OCI-LY3 (cell line): ENCODE measurements at regions not wholly inside any gene's neighbourhood (a gene's known extent, or its start where the extent isn't known, plus 50 kb on each side); places are given as distances from the start of the nearest gene placed in this dataset.

ENCODE experiments used
- H2AFZ ChIP-seq: fragments of 200-600, 300-600 bp; shearing (Covaris generic); 2 replicates; pipeline ENCODE4 v1.6.0; 2014; ENCODE audit warnings: antibody characterized with exemption, low read depth, low read length
- H3K27ac ChIP-seq: fragments of 200-600, 300-600 bp; sonication (generic); 2 replicates; pipeline ENCODE4 v1.5.1; 2014; ENCODE audit warnings: mild to moderate bottlenecking, low read length, moderate library complexity, mixed read lengths
- H3K27me3 ChIP-seq: fragments of 200-600, 300-600 bp; sonication (generic); 2 replicates; pipeline ENCODE4 v1.6.1; 2014; ENCODE audit warnings: low read depth, low read length, mixed read lengths
- H3K36me3 ChIP-seq: fragments of 200-600, 300-600 bp; sonication (generic); replicated peaks from 2 replicates; pipeline ENCODE3; 2014; ENCODE audit warnings: low read depth, low read length, mixed read lengths
- H3K4me1 ChIP-seq: fragments of 300-600, 200-600 bp; sonication (generic); 2 replicates; pipeline ENCODE4 v1.6.1; 2014; ENCODE audit warnings: low read length, mixed read lengths
- H3K4me2 ChIP-seq: fragments of 200-600, 300-600 bp; sonication (generic); 2 replicates; pipeline ENCODE4 v1.6.1; 2014; ENCODE audit warnings: low read length, mixed read lengths
- H3K4me3 ChIP-seq: fragments of 300-600, 200-600 bp; sonication (generic); 2 replicates; pipeline ENCODE4 v1.5.1; 2014; ENCODE audit warnings: antibody characterized with exemption, mild to moderate bottlenecking, low read length, moderate library complexity
- H3K79me2 ChIP-seq: fragments of 300-600, 200-600 bp; shearing (Covaris generic); 2 replicates; pipeline ENCODE4 v1.6.1; 2014; ENCODE audit warnings: mild to moderate bottlenecking, low read length, mixed read lengths
- H3K9ac ChIP-seq: fragments of 300-600, 200-600 bp; shearing (Covaris generic); 2 replicates; pipeline ENCODE4 v1.6.0; 2014; ENCODE audit warnings: mild to moderate bottlenecking, low read length, moderate library complexity
- H3K9me3 ChIP-seq: fragments of 200-600, 300-600 bp; shearing (Covaris generic); 2 replicates; pipeline ENCODE4 v1.6.1; 2014; ENCODE audit warnings: low read length, mixed read lengths; ENCODE audit not compliant: insufficient read depth
- H4K20me1 ChIP-seq: fragments of 200-600, 300-600 bp; sonication (generic); 2 replicates; pipeline ENCODE4 v1.6.1; 2016; ENCODE audit warnings: low read length, mixed read lengths; ENCODE audit not compliant: insufficient read depth
- EZH2phosphoT487 ChIP-seq: fragments of 200-600 bp; shearing (Covaris generic); IDR thresholded peaks from 2 replicates; pipeline ENCODE4 v1.6.1; 2018; ENCODE audit warnings: antibody characterized with exemption, mixed run types, low read depth
- TF ChIP-seq, protein P1 (sequence below): fragments of 200-600, 300-600 bp; sonication (generic); IDR thresholded peaks from 2 replicates; pipeline ENCODE4 v1.5.1; 2014; ENCODE audit warnings: antibody characterized with exemption, low read length, low read depth

DNA sequence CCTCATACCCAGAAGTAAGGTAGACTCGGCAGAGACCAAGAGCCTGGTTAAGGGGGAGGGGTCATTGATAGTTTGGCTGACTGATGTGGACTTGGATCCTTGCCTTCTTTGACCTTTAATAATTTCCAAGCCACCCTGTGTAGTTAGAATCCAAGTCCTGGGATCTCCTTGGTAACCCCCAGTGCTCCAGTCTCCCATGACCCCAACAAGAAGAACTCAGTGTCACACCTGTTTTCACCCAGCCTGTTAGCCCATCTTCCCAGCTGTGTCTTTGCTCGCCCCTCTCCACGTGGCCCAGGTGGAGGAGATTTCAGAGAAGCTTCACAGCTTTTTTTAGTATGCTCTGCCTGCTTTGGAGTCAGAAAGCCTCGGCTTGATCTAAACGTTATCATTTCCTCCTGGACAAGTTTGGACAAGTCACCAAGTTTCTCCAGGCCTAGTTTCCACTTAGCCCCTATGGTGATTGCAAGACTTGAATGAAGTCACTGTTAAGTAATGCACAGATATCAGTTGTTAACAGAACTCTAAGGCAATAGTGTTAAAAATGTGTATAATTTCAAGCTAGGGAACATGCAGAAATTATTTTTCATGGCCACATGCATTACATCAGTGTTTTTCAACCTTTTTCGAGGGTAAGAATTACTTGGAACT lies 170.0 kb downstream of the TMEM38B start:
- Histone ChIP-seq H3K9ac (no peak overlapping the region), H3K9me3 (no peaks in the 10 kb centered on the region), H3K4me3 (no peak overlapping the region), H3K4me1 (peaks cover 15% of the 10 kb centered on the region), H3K27me3 (peaks cover 2% of the 10 kb centered on the region; the same call in 1 of the 2 replicates), H3K79me2 (no peaks in the 10 kb centered on the region), H3K36me3 (no peaks in the 10 kb centered on the region), H3K4me2 (no peak overlapping the region), H3K27ac (no peak overlapping the region), H2AFZ (no peak overlapping the region), H4K20me1 (no peaks in the 10 kb centered on the region)
- no peak for TF ChIP-seq EZH2phosphoT487
- TF ChIP-seq, protein P1, sequence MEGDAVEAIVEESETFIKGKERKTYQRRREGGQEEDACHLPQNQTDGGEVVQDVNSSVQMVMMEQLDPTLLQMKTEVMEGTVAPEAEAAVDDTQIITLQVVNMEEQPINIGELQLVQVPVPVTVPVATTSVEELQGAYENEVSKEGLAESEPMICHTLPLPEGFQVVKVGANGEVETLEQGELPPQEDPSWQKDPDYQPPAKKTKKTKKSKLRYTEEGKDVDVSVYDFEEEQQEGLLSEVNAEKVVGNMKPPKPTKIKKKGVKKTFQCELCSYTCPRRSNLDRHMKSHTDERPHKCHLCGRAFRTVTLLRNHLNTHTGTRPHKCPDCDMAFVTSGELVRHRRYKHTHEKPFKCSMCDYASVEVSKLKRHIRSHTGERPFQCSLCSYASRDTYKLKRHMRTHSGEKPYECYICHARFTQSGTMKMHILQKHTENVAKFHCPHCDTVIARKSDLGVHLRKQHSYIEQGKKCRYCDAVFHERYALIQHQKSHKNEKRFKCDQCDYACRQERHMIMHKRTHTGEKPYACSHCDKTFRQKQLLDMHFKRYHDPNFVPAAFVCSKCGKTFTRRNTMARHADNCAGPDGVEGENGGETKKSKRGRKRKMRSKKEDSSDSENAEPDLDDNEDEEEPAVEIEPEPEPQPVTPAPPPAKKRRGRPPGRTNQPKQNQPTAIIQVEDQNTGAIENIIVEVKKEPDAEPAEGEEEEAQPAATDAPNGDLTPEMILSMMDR = no peak

DNA sequence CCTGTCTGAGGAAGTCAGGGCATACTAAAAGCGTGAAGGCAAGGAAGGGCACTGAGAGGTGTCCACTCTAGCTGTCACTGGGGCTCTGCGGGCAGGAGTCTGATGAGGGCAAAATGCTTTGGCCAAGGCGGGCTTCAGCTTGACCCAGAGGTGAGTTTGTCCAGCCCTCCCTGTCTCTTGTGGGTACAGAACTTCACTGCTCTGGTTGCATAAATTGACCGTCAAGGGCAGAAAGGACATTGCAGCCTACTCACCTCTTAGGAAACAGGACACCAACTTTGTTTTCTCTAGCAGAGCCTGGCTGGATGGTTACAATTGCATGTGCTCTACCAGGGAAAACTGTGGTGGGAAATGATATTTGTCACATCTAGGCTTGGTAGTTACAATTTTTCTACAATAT lies 170.9 kb downstream of the TMEM38B start:
- H3K4me2 ChIP-seq = no peak overlapping the region
- H2AFZ ChIP-seq = no peak overlapping the region
- H3K79me2 ChIP-seq = no peaks in the 10 kb centered on the region
- no peaks in the 10 kb centered on the region for H3K36me3 ChIP-seq
- no peak overlapping the region for H3K9ac ChIP-seq
- TF ChIP-seq, protein P1 = no peak
- TF ChIP-seq EZH2phosphoT487 = no peak
- H3K4me3 ChIP-seq = no peak overlapping the region
- H3K27me3 ChIP-seq = peaks cover 2% of the 10 kb centered on the region; the same call in 1 of the 2 replicates
- no peaks in the 10 kb centered on the region for H4K20me1 ChIP-seq
- no peaks in the 10 kb centered on the region for H3K9me3 ChIP-seq
- H3K4me1 ChIP-seq = peaks cover 9% of the 10 kb centered on the region
- H3K27ac ChIP-seq = no peak overlapping the region

DNA sequence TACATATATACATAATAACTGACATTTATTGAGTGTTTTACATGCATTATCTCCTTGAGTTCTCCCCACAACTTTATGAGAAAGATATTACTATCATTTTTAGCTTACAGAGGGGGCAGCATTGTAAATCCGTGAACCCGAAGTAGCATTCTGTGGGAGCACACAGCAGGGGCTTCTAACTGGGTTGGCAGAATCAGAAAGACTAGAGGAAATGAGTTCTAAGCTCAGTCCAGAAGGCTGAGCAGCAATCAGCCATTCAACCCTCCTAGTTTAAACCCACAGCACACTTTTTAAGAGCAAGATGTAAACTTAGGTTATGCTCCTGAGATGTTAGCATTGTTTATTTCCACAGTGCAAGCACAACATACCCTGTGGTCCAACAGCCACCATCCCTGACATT lies 177.2 kb downstream of the TMEM38B start:
- H3K9ac ChIP-seq = no peak overlapping the region
- TF ChIP-seq, protein P1 = no peak
- TF ChIP-seq EZH2phosphoT487 = no peak
- no peaks in the 10 kb centered on the region for H3K79me2 ChIP-seq
- no peaks in the 10 kb centered on the region for H4K20me1 ChIP-seq
- H3K27ac ChIP-seq = no peak overlapping the region
- no peak overlapping the region for H3K4me3 ChIP-seq
- no peaks in the 10 kb centered on the region for H3K9me3 ChIP-seq
- H3K36me3 ChIP-seq = no peaks in the 10 kb centered on the region
- H2AFZ ChIP-seq = no peak overlapping the region
- H3K27me3 ChIP-seq = peaks cover 2% of the 10 kb centered on the region; the same call in 1 of the 2 replicates
- peaks cover 7% of the 10 kb centered on the region for H3K4me1 ChIP-seq
- H3K4me2 ChIP-seq = no peak overlapping the region

DNA sequence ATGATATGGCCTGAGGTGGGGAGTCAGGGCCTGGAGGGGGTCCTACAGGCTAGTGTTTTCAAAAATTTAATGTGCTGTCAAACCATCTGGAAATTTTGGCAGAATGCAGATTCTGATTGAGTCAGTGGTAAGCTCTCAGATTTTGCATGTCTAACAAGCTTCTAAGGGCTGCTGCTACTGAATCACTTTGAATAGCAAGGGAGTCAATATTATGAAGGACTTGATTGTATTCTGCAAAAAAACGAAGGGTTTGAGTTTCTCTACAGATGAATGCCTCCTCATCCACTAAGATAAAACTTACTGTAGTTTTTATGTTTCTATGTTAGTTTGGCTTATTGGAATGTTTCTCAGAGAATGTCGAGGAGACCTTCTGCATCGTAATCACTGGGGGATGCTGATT lies 179.5 kb downstream of the TMEM38B start:
- H3K27me3 ChIP-seq = no peaks in the 10 kb centered on the region
- H4K20me1 ChIP-seq = no peaks in the 10 kb centered on the region
- H3K9ac ChIP-seq = no peak overlapping the region
- H3K36me3 ChIP-seq = no peaks in the 10 kb centered on the region
- H3K4me3 ChIP-seq = no peak overlapping the region
- H3K27ac ChIP-seq = no peak overlapping the region
- H3K79me2 ChIP-seq = no peaks in the 10 kb centered on the region
- H2AFZ ChIP-seq = no peak overlapping the region
- TF ChIP-seq EZH2phosphoT487 = no peak
- TF ChIP-seq, protein P1 = no peak
- H3K4me1 ChIP-seq = peaks cover 18% of the 10 kb centered on the region
- H3K4me2 ChIP-seq = no peak overlapping the region
- no peaks in the 10 kb centered on the region for H3K9me3 ChIP-seq
